Gastrocnemius medialis (tissue), 4 donors: ENCODE measurements at regions not wholly inside any gene's neighbourhood (a gene's known extent, or its start where the extent isn't known, plus 50 kb on each side); places are given as distances from the start of the nearest gene placed in this dataset.

Experiments used
- ATAC-seq, 2 donors: fragments of 150-250 bp; one replicate each; pipeline ENCODE4 v1.9.1; 2016
- DNase-seq, 2 donors: peaks; one replicate each; pipeline ENCODE4 v3.0.0-alpha.2; 2019
- H3K27ac ChIP-seq, 4 donors: fragments of 200-600 bp; sonication (generic); 1 replicate in 1 of 4; 2 replicates in 3 of 4; pipeline ENCODE4 v1.5.1; 2016 to 2018; ENCODE audit warnings: mild to moderate bottlenecking in 2 of 4, moderate library complexity in 1 of 4
- H3K27me3 ChIP-seq, 3 donors: fragments of 200-600 bp; sonication (generic) in 2 of 3; 1 replicate in 1 of 3; 2 replicates in 2 of 3; pipeline versions ENCODE4 v1.5.1 to v1.6.0; 2016 to 2019; ENCODE audit warnings: mild to moderate bottlenecking in 1 of 3, moderate library complexity in 1 of 3
- H3K36me3 ChIP-seq, 2 donors: fragments of 200-600 bp; sonication (generic) in 1 of 2; one replicate each; pipeline ENCODE4 v1.5.1; 2017 to 2018
- H3K4me1 ChIP-seq, 2 donors: fragments of 200-600 bp; sonication (generic) in 1 of 2; one replicate each; pipeline ENCODE4 v1.5.1; 2016 to 2017; ENCODE audit warnings: mild to moderate bottlenecking in 2 of 2
- H3K4me3 ChIP-seq, 4 donors: fragments of 200-600 bp; sonication (generic) in 3 of 4; 1 replicate in 1 of 4; 2 replicates in 3 of 4; pipeline ENCODE4 v1.5.1; 2016 to 2019; ENCODE audit warnings: mild to moderate bottlenecking in 2 of 4
- H3K9me3 ChIP-seq, 3 donors: fragments of 200-600 bp; sonication (generic) in 2 of 3; 1 replicate in 1 of 3; 2 replicates in 2 of 3; pipeline ENCODE4 v1.5.1; 2016 to 2019
- POLR2A ChIP-seq, 2 donors: fragments of 450-650 bp; IDR thresholded peaks; one replicate each; pipeline ENCODE4 v1.6.1; 2017; ENCODE audit warnings: antibody characterized with exemption in 2 of 2, mild to moderate bottlenecking in 2 of 2, moderate library complexity in 2 of 2
- in situ Hi-C, 4 donors: fragments of 200-750 bp; cut with MboI; loops; one replicate each; pipeline versions ENCODE4 v1.15.0 to v1.8.0; 2017; ENCODE audit warnings: low sequenced_read_pairs in 4 of 4
- intact Hi-C: fragments of 100-400 bp; cut with DNase I; formaldehyde crosslinking; loops from one replicate; pipeline ENCODE4 v1.15.1; 2023; ENCODE audit warnings: low total_unique reads
- TF ChIP-seq, protein P1 (sequence below), 5 experiments: fragments of 450-650 bp in 3 of 5; fragments of 200-600 bp in 2 of 5; sonication (generic) in 2 of 5; IDR thresholded peaks in 4 of 5; conservative IDR thresholded peaks in 1 of 5; 1 replicate in 4 of 5; 2 replicates in 1 of 5; pipeline ENCODE4 v1.5.1; 2016 to 2019; ENCODE audit warnings: antibody characterized with exemption in 5 of 5, mild to moderate bottlenecking in 3 of 5, moderate library complexity in 3 of 5

GRCh38 chr6:1040393-1040792, 271.5 kb upstream of the FOXQ1 start:
- intact Hi-C loops (no loop called here), in situ Hi-C loops (no loop called here)
- Histone ChIP-seq H3K36me3 (no peaks in the 10 kb centered on the region), H3K4me1 (no peaks in the 10 kb centered on the region), H3K27ac (no peak overlapping the region), H3K27me3 (peaks cover 0 to 4% (median 0%) of the 10 kb centered on the region in 3 donors), H3K4me3 (no peak overlapping the region), H3K9me3 (no peaks in the 10 kb centered on the region)
- TF ChIP-seq, protein P1, sequence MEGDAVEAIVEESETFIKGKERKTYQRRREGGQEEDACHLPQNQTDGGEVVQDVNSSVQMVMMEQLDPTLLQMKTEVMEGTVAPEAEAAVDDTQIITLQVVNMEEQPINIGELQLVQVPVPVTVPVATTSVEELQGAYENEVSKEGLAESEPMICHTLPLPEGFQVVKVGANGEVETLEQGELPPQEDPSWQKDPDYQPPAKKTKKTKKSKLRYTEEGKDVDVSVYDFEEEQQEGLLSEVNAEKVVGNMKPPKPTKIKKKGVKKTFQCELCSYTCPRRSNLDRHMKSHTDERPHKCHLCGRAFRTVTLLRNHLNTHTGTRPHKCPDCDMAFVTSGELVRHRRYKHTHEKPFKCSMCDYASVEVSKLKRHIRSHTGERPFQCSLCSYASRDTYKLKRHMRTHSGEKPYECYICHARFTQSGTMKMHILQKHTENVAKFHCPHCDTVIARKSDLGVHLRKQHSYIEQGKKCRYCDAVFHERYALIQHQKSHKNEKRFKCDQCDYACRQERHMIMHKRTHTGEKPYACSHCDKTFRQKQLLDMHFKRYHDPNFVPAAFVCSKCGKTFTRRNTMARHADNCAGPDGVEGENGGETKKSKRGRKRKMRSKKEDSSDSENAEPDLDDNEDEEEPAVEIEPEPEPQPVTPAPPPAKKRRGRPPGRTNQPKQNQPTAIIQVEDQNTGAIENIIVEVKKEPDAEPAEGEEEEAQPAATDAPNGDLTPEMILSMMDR (IDR thresholded peaks at IDR 0.05 in 4 of 5, conservative IDR thresholded peaks at IDR 0.05 in 1 of 5), result no peak
- TF ChIP-seq POLR2A (IDR thresholded peaks at IDR 0.05), result no peak
- ATAC-seq (no peak), DNase-seq (no peak)

- H3K9me3 ChIP-seq, result no peaks in the 10 kb centered on the region
- ATAC-seq, result no peak
- DNase-seq, result no peak
- no peak overlapping the region for H3K27ac ChIP-seq
- H3K27me3 ChIP-seq, result peaks cover 0 to 4% (median 0%) of the 10 kb centered on the region in 3 donors
- in situ Hi-C loops (no loop called here), intact Hi-C loops (no loop called here)
- H3K36me3 ChIP-seq, result no peaks in the 10 kb centered on the region
- H3K4me3 ChIP-seq, result no peak overlapping the region
- H3K4me1 ChIP-seq, result no peaks in the 10 kb centered on the region
- TF ChIP-seq, protein P1 (IDR thresholded peaks at IDR 0.05 in 4 of 5, conservative IDR thresholded peaks at IDR 0.05 in 1 of 5), result no peak
- no peak for TF ChIP-seq POLR2A (IDR thresholded peaks at IDR 0.05)
Measured at GRCh38 chr6:1039746-1040145, 272.2 kb upstream of the FOXQ1 start.

GRCh38 chr6:1039191-1039590, 272.7 kb upstream of the FOXQ1 start:
- H3K36me3 ChIP-seq, result no peaks in the 10 kb centered on the region
- in situ Hi-C loops (no loop called here), intact Hi-C loops (no loop called here)
- no peak overlapping the region for H3K27ac ChIP-seq
- ATAC-seq, result no peak
- H3K27me3 ChIP-seq, result peaks cover 0 to 4% (median 0%) of the 10 kb centered on the region in 3 donors
- H3K4me3 ChIP-seq, result no peak overlapping the region
- no peaks in the 10 kb centered on the region for H3K4me1 ChIP-seq
- H3K9me3 ChIP-seq, result no peaks in the 10 kb centered on the region
- no peak for DNase-seq
- TF ChIP-seq, protein P1 (IDR thresholded peaks at IDR 0.05 in 4 of 5, conservative IDR thresholded peaks at IDR 0.05 in 1 of 5), result no peak
- TF ChIP-seq POLR2A (IDR thresholded peaks at IDR 0.05), result no peak

DNA sequence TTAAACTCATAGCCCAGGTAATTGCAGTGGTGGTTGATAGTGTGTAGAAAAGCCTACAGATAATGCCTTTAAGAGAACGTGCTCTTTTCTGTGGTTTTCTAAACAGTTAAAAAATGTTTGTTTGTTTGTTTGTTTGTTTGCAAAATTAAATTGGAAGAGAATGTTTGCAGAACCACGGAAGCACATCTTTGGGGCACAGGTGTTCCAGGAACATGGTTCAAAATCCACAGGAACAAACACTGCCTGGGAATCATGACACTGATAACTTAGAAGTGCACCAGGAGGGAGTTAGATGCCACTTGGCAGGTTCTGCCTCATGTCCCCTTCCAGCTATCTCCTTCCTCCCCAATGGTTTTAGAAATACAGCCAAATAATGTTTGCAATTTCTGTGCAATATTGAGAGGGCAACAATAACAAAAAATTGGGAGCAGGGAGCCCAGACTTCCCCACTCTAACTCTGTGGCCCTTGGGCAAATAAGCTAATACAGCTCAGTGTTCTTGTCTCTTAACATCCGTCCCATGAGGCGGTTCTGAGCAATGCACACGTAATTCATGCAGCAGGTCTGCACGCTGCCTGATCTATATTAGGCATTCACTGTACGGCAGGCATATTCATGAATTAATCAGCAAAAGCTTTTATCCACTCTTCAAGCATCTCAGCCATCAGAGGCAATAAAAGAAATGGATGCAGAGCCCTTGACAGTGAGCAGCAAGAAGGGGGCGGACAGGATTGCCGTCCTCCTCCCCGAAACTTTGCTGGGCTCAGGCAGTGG, 274.3 kb upstream of the FOXQ1 start:
- DNase-seq (no peak), ATAC-seq (no peak)
- Histone ChIP-seq H3K4me1 (no peaks in the 10 kb centered on the region), H3K9me3 (no peaks in the 10 kb centered on the region), H3K36me3 (no peaks in the 10 kb centered on the region), H3K27me3 (no peaks in the 10 kb centered on the region), H3K4me3 (no peak overlapping the region), H3K27ac (no peak overlapping the region)
- in situ Hi-C loops (no loop called here), intact Hi-C loops (no loop called here)
- no peak for TF ChIP-seq POLR2A (IDR thresholded peaks at IDR 0.05)
- TF ChIP-seq, protein P1 (IDR thresholded peaks at IDR 0.05 in 4 of 5, conservative IDR thresholded peaks at IDR 0.05 in 1 of 5), result no peak

DNA sequence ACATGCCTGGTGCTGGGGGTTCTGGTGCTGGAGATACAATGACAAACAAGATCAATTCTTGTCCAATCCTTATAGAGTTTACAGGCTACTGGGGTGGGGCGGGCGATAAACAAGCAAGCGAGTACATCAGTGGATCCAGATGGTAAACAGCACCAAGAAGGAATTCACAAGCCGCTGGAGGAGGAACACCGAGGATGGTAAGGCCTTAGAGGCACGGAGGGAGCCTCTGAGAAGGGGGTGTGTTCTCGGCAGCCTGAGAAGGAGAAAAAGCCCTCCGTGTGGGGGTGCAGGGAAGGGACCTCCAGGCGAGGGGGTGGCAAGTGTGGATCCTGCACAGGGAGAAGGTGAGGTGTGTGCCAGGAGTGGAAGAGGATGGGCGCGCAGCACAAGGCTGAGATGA, 276.5 kb upstream of the FOXQ1 start:
- in situ Hi-C loops, result no loop called here
- TF ChIP-seq POLR2A (IDR thresholded peaks at IDR 0.05), result no peak
- TF ChIP-seq, protein P1 (IDR thresholded peaks at IDR 0.05 in 4 of 5, conservative IDR thresholded peaks at IDR 0.05 in 1 of 5), result no peak
- H3K36me3 ChIP-seq, result no peaks in the 10 kb centered on the region
- H3K9me3 ChIP-seq, result no peaks in the 10 kb centered on the region
- H3K27ac ChIP-seq, result no peak overlapping the region
- H3K4me3 ChIP-seq, result no peak overlapping the region
- H3K4me1 ChIP-seq, result no peaks in the 10 kb centered on the region
- intact Hi-C loops, result no loop called here
- no peaks in the 10 kb centered on the region for H3K27me3 ChIP-seq
- no peak for DNase-seq
- ATAC-seq, result no peak
